Lung (tissue), 11 donors: ENCODE measurements at regions not wholly inside any gene's neighbourhood (a gene's known extent, or its start where the extent isn't known, plus 50 kb on each side); places are given as distances from the start of the nearest gene placed in this dataset.
"Not testable (repeated sequence)": the region's sequence is repeated elsewhere in the genome, so short reads cannot be mapped to it uniquely, and the experiment has no call there.

ENCODE experiments used
- ATAC-seq: fragments of 200-7000 bp; cut with Tn5 transposase; one replicate; pipeline ENCODE4 v1.9.1; 2020; ENCODE audit warnings: moderate number of reproducible peaks; ENCODE audit not compliant: insufficient read depth, low FRiP score
- DNase-seq, 3 donors: peaks; one replicate each; pipeline ENCODE4 v3.0.0-alpha.2; 2013 to 2017
- H3K27ac ChIP-seq, 2 donors: one replicate each; pipeline ENCODE4 v1.5.1; 2013; ENCODE audit warnings: mild to moderate bottlenecking in 2 of 2, moderate library complexity in 2 of 2, control low read depth in 1 of 2, inconsistent platforms in 1 of 2, low read depth in 1 of 2, low read length in 1 of 2
- H3K27me3 ChIP-seq, 3 donors: one replicate each; pipeline ENCODE4 v1.5.1; 2013; ENCODE audit warnings: low read length in 2 of 3; ENCODE audit not compliant: control insufficient read depth in 3 of 3, insufficient read depth in 3 of 3
- H3K36me3 ChIP-seq, 4 donors: one replicate each; pipeline ENCODE4 v1.5.1; 2013; ENCODE audit warnings: low read length in 4 of 4, mild to moderate bottlenecking in 1 of 4, moderate library complexity in 1 of 4; ENCODE audit not compliant: control insufficient read depth in 4 of 4, insufficient read depth in 4 of 4
- H3K4me1 ChIP-seq, 5 donors: one replicate each; pipeline ENCODE4 v1.5.1; 2013; ENCODE audit warnings: low read length in 5 of 5, mild to moderate bottlenecking in 2 of 5, moderate library complexity in 1 of 5; ENCODE audit not compliant: control insufficient read depth in 5 of 5, insufficient read depth in 5 of 5
- H3K4me3 ChIP-seq: one replicate; pipeline ENCODE4 v1.5.1; 2013; ENCODE audit warnings: mild to moderate bottlenecking, control low read depth, moderate library complexity
- H3K9ac ChIP-seq, 2 donors: one replicate each; pipeline ENCODE4 v1.5.1; 2013; ENCODE audit warnings: low read length in 2 of 2, control low read depth in 1 of 2; ENCODE audit not compliant: insufficient read depth in 1 of 2
- H3K9me3 ChIP-seq, 4 donors: one replicate each; pipeline ENCODE4 v1.5.1; 2013; ENCODE audit warnings: low read length in 3 of 4, mild to moderate bottlenecking in 1 of 4, moderate library complexity in 1 of 4; ENCODE audit not compliant: control insufficient read depth in 4 of 4, insufficient read depth in 3 of 4
- WGBS, 2 donors: extraction: QIAGEN DNeasy Blood & Tissue Kit; methylation state at CpG; one replicate each; pipeline ENCODE4 v1.1.7; 2013; 5-methylcytosine and 5-hydroxymethylcytosine counted together
- TF ChIP-seq, protein P1 (sequence below): IDR thresholded peaks from 2 replicates; pipeline ENCODE4 v1.5.1; 2012; ENCODE audit warnings: mild to moderate bottlenecking; ENCODE audit errors: control extremely low read depth, extremely low read depth
- donor health status: control.
- donor health status: control.
- donor health status: Bipolar disorder and iron deficiency.
- donor health status: healthy.
- donor health status: DM: yes; HTN: yes; CAD: no.

DNA sequence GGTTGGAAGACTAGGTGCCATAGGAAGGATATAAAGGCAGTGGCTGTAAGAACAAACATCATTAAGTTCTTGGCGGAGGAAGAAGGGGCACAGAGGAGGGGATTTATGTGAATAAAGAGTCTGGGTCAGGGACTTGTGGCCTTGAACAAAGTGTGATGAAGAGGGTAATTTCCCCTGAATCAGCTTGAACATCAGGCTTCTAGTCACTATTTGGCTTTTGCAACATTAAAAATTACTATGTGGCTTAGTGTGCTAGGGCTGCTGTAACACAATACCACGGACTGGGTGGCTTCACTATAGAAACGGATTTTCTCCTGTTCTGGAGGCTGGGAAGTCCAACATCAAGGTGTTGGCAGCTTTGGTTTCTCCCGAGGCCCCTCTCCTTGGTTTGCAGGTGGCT is 70.5 kb upstream of the CNIH3 start:
- no peak overlapping the region for H3K27ac ChIP-seq
- no peaks in the 10 kb centered on the region for H3K36me3 ChIP-seq
- H3K9me3 ChIP-seq, result no peaks in the 10 kb centered on the region
- DNase-seq, result no peak
- H3K4me1 ChIP-seq, result peaks cover 0 to 6% (median 0%) of the 10 kb centered on the region in 5 donors
- H3K27me3 ChIP-seq, result no peaks in the 10 kb centered on the region
- 89 to 94% methylated on average over 4 of the region's 4 CpGs for WGBS, 2 donors
- H3K9ac ChIP-seq, result no peak overlapping the region
- TF ChIP-seq, protein P1, sequence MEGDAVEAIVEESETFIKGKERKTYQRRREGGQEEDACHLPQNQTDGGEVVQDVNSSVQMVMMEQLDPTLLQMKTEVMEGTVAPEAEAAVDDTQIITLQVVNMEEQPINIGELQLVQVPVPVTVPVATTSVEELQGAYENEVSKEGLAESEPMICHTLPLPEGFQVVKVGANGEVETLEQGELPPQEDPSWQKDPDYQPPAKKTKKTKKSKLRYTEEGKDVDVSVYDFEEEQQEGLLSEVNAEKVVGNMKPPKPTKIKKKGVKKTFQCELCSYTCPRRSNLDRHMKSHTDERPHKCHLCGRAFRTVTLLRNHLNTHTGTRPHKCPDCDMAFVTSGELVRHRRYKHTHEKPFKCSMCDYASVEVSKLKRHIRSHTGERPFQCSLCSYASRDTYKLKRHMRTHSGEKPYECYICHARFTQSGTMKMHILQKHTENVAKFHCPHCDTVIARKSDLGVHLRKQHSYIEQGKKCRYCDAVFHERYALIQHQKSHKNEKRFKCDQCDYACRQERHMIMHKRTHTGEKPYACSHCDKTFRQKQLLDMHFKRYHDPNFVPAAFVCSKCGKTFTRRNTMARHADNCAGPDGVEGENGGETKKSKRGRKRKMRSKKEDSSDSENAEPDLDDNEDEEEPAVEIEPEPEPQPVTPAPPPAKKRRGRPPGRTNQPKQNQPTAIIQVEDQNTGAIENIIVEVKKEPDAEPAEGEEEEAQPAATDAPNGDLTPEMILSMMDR, result no peak
- no peak for ATAC-seq
- H3K4me3 ChIP-seq, result no peak overlapping the region

- 94 to 96% methylated on average over 4 of the region's 4 CpGs for WGBS, 2 donors
- no peaks in the 10 kb centered on the region for H3K4me1 ChIP-seq
- no peak overlapping the region for H3K4me3 ChIP-seq
- H3K27ac ChIP-seq, result no peak overlapping the region
- H3K9ac ChIP-seq, result no peak overlapping the region
- H3K27me3 ChIP-seq, result no peaks in the 10 kb centered on the region
- H3K9me3 ChIP-seq, result no peaks in the 10 kb centered on the region
- ATAC-seq (no peak), DNase-seq (no peak)
- H3K36me3 ChIP-seq, result no peaks in the 10 kb centered on the region
- TF ChIP-seq, protein P1, result no peak
Measured at GRCh38 chr1:224548676-224549075, 67.4 kb upstream of the CNIH3 start.

DNA sequence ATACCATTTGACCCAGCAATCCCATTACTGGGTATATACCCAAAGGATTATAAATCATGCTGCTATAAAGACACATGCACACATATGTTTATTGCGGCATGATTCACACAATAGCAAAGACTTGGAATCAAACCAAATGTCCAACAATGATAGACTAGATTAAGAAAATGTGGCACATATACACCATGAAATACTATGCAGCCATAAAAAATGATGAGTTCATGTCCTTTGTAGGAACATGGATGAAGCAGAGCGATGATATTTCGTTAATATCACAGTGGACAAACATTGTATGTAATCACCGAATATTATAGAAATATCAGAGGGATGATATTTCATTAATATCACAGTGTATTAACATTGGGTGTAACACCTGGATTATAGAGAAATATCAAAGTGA is 64.9 kb upstream of the CNIH3 start:
- not testable (repeated sequence) for H3K9ac ChIP-seq, H3K4me1 ChIP-seq, H3K27me3 ChIP-seq, H3K4me3 ChIP-seq, H3K9me3 ChIP-seq, H3K36me3 ChIP-seq, H3K27ac ChIP-seq, ATAC-seq, DNase-seq
- 97 to 98% methylated on average over 4 of the region's 4 CpGs for WGBS, 2 donors

DNA sequence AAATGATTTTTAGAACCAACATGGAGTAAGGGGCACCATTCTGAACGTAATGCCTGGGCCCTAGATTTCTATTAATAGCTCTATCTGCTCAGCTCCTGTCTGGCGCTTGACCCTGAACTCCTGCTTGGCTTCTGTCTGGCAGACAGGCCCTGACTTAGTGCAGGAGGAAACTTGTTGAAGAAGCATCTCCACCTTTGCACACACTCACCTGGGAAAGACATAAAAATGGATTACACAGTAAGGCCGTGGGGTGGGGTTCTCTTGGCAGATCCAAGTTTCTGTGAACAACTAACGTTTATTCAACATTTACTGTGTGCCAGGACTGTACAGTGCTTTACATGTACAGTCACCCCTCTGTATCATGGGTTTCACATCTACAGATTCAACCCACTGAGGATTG is 62.1 kb upstream of the CNIH3 start:
- Histone ChIP-seq H3K4me3 (no peak overlapping the region), H3K4me1 (no peaks in the 10 kb centered on the region), H3K9me3 (no peaks in the 10 kb centered on the region), H3K9ac (no peak overlapping the region), H3K27me3 (no peaks in the 10 kb centered on the region), H3K27ac (no peak overlapping the region), H3K36me3 (no peaks in the 10 kb centered on the region)
- DNase-seq (no peak), ATAC-seq (no peak)
- TF ChIP-seq, protein P1, result no peak
- 84 to 87% methylated on average over 4 of the region's 4 CpGs for WGBS, 2 donors
